HCT116 (cell line): ENCODE measurements at regions not wholly inside any gene's neighbourhood (a gene's known extent, or its start where the extent isn't known, plus 50 kb on each side); places are given as distances from the start of the nearest gene placed in this dataset.

Experiments
- ATAC-seq: fragments of 200-7000 bp; cut with Tn5 transposase; 2 replicates; pipeline ENCODE4 v1.9.1; 2020; ENCODE audit warnings: mild to moderate bottlenecking, moderate library complexity
- BruUV-seq: library from RNA; stranded (reverse); fragments of 400-500 nt; replicated peaks from 2 replicates; lab custom pipeline; 2021; lab: Mats Ljungman, UMichigan
- CTCF ChIA-PET: fragments of 300-600 bp; sonication (Branson Sonifier 250); formaldehyde crosslinking; loops from one replicate; lab custom pipeline; 2021; ENCODE audit warnings: antibody characterized with exemption; lab: Charles Lee
- POLR2A ChIA-PET: fragments of 300-600, 350-600 bp; sonication (Branson Sonifier 250); formaldehyde crosslinking; loops from one replicate; lab custom pipeline; 2021; ENCODE audit warnings: antibody characterized with exemption; lab: Charles Lee
- RAD21 ChIA-PET, 2 experiments: fragments of 300-600 bp; sonication (Branson Sonifier 250); formaldehyde crosslinking; loops; one replicate each; lab custom pipeline; 2023; ENCODE audit warnings: low total read pairs in 2 of 2; ENCODE audit not compliant: uncharacterized antibody in 2 of 2, unreplicated experiment in 2 of 2, low non-redundant PET in 1 of 2; lab: Charles Lee
- DNase-seq: peaks from one replicate; pipeline ENCODE4 v3.0.0-alpha.2; 2010; ENCODE audit warnings: low read depth, low spot score
- H2AFZ ChIP-seq: fragments of 200-600 bp; shearing (Covaris generic), sonication (generic); 2 replicates; pipeline ENCODE4 v1.6.1; 2017; ENCODE audit warnings: low read depth, mixed run types, mixed read lengths, antibody characterized with exemption, low read length; ENCODE audit not compliant: poor library complexity, severe bottlenecking
- H3K27ac ChIP-seq: 2 replicates; pipeline ENCODE4 v1.5.1; 2012; ENCODE audit warnings: low read depth, low read length
- H3K27me3 ChIP-seq: fragments of 200-600 bp; sonication (generic); 2 replicates; pipeline ENCODE4 v1.6.1; 2016; ENCODE audit warnings: mixed run types, low read length, mixed read lengths; ENCODE audit not compliant: insufficient read depth
- H3K36me3 ChIP-seq, 2 experiments: fragments of 200-500 bp in 1 of 2; fragments of 200-600 bp in 1 of 2; sonication (Bioruptor generic) in 1 of 2; sonication (generic) in 1 of 2; 2 replicates each; pipeline versions ENCODE4 v1.5.1 to v1.6.1; 2014 to 2016; ENCODE audit warnings: low read length in 2 of 2, inconsistent platforms in 1 of 2, mixed read lengths in 1 of 2, mixed run types in 1 of 2; ENCODE audit not compliant: insufficient read depth in 2 of 2, control insufficient read depth in 1 of 2
- H3K4me1 ChIP-seq, 2 experiments: fragments of 200-600 bp in 1 of 2; sonication (generic) in 1 of 2; 2 replicates each; pipeline versions ENCODE4 v1.5.1 to v1.6.1; 2012 to 2017; ENCODE audit warnings: low read length in 2 of 2, inconsistent platforms in 1 of 2, mild to moderate bottlenecking in 1 of 2, mixed read lengths in 1 of 2, mixed run types in 1 of 2, moderate library complexity in 1 of 2; ENCODE audit not compliant: insufficient read depth in 2 of 2, control insufficient read depth in 1 of 2
- H3K4me2 ChIP-seq: fragments of 200-600 bp; sonication (generic); 2 replicates; pipeline ENCODE4 v1.6.1; 2017; ENCODE audit warnings: mixed run types, low read length, mixed read lengths
- H3K4me3 ChIP-seq, 2 experiments: fragments of 200-600 bp in 1 of 2; sonication (generic) in 1 of 2; replicated peaks in 1 of 2; 2 replicates each; pipeline ENCODE4 v1.5.1; 2011 to 2016; ENCODE audit warnings: low read length in 2 of 2, control low read depth in 1 of 2, low read depth in 1 of 2, mild to moderate bottlenecking in 1 of 2, mixed read lengths in 1 of 2, mixed run types in 1 of 2
- H3K79me2 ChIP-seq: fragments of 200-600 bp; sonication (generic); 2 replicates; pipeline ENCODE4 v1.6.1; 2017; ENCODE audit warnings: mild to moderate bottlenecking, mixed run types, low read length, moderate library complexity, mixed read lengths; ENCODE audit not compliant: insufficient read depth
- H3K9ac ChIP-seq: fragments of 200-600 bp; sonication (generic); 2 replicates; pipeline ENCODE4 v1.6.1; 2016; ENCODE audit warnings: low read length, mixed read lengths
- H3K9me2 ChIP-seq: fragments of 200-600 bp; sonication (generic), shearing (Covaris generic); 2 replicates; pipeline ENCODE4 v1.6.1; 2017; ENCODE audit warnings: mixed run types, mild to moderate bottlenecking, moderate library complexity; ENCODE audit not compliant: insufficient read depth
- H3K9me3 ChIP-seq, 2 experiments: fragments of 200-500 bp in 1 of 2; fragments of 200-600 bp in 1 of 2; sonication (Bioruptor generic) in 1 of 2; sonication (generic) in 1 of 2; 2 replicates each; pipeline ENCODE4 v1.6.1; 2014 to 2017; ENCODE audit warnings: low read length in 2 of 2, mixed read lengths in 2 of 2, inconsistent platforms in 1 of 2, low read depth in 1 of 2, mild to moderate bottlenecking in 1 of 2, mixed run types in 1 of 2, moderate library complexity in 1 of 2; ENCODE audit not compliant: control insufficient read depth in 1 of 2, insufficient read depth in 1 of 2
- H4K20me1 ChIP-seq: fragments of 200-600 bp; sonication (generic), shearing (Covaris generic); 2 replicates; pipeline ENCODE4 v1.6.1; 2017; ENCODE audit warnings: mixed run types, mild to moderate bottlenecking, moderate library complexity; ENCODE audit not compliant: insufficient read depth
- CEBPB ChIP-seq: IDR thresholded peaks from 2 replicates; pipeline ENCODE4 v1.6.1; 2012; ENCODE audit warnings: low read depth
- EGR1 ChIP-seq: IDR thresholded peaks from 2 replicates; pipeline ENCODE4 v1.6.1; 2012; ENCODE audit warnings: low read depth
- ELF1 ChIP-seq: IDR thresholded peaks from 2 replicates; pipeline ENCODE4 v1.6.1; 2012; ENCODE audit warnings: low read depth, borderline replicate concordance
- EZH2 ChIP-seq: fragments of 200-600 bp; sonication (generic); IDR thresholded peaks from 2 replicates; pipeline ENCODE4 v1.6.1; 2017; ENCODE audit warnings: antibody characterized with exemption, mixed run types
- JUND ChIP-seq: IDR thresholded peaks from 2 replicates; pipeline ENCODE4 v1.6.1; 2012
- MAX ChIP-seq: IDR thresholded peaks from 2 replicates; pipeline ENCODE4 v1.6.1; 2012
- POLR2AphosphoS5 ChIP-seq: IDR thresholded peaks from 2 replicates; pipeline ENCODE4 v1.6.1; 2011; ENCODE audit warnings: mild to moderate bottlenecking, low read depth, low read length, moderate library complexity
- RAD21 ChIP-seq: IDR thresholded peaks from 2 replicates; pipeline ENCODE4 v1.6.1; 2012; ENCODE audit warnings: low read depth, mild to moderate bottlenecking
- SRF ChIP-seq: IDR thresholded peaks from 2 replicates; pipeline ENCODE4 v1.6.1; 2012; ENCODE audit warnings: low read depth
- TCF7L2 ChIP-seq: IDR thresholded peaks from 2 replicates; pipeline ENCODE4 v1.7.0; 2011; ENCODE audit warnings: borderline replicate concordance, inconsistent platforms; ENCODE audit not compliant: insufficient read depth, insufficient read length; ENCODE audit errors: extremely low read depth
- YY1 ChIP-seq: IDR thresholded peaks from 2 replicates; pipeline ENCODE4 v1.6.1; 2011; ENCODE audit warnings: low read length, low read depth, moderate library complexity, mild to moderate bottlenecking; ENCODE audit not compliant: insufficient replicate concordance; ENCODE audit errors: extremely low read depth
- intact Hi-C: fragments of 100-400 bp; cut with micrococcal nuclease; formaldehyde crosslinking; loops from 2 replicates; pipeline ENCODE4 v1.10.0; 2022
- TF ChIP-seq, protein P1 (sequence below): IDR thresholded peaks from 2 replicates; pipeline ENCODE4 v1.6.1; 2012
- TF ChIP-seq, protein P2 (sequence below), 3 experiments: fragments of 200-600 bp in 1 of 3; sonication (generic) in 1 of 3; IDR thresholded peaks in 2 of 3; conservative IDR thresholded peaks in 1 of 3; 2 replicates each; pipeline ENCODE4 v1.5.1; 2012 to 2017; ENCODE audit warnings: low read depth in 2 of 3, low read length in 2 of 3, antibody characterized with exemption in 1 of 3, borderline replicate concordance in 1 of 3, control low read depth in 1 of 3, mild to moderate bottlenecking in 1 of 3, mixed read lengths in 1 of 3, mixed run types in 1 of 3, moderate library complexity in 1 of 3; ENCODE audit not compliant: insufficient read depth in 1 of 3

GRCh38 chr1:213409971-213410370 is 358.9 kb downstream of the RPS6KC1 start:
- CTCF ChIA-PET = no interaction called here
- no peaks in the 10 kb centered on the region for H4K20me1 ChIP-seq
- no peaks in the 10 kb centered on the region for H3K4me1 ChIP-seq
- TF ChIP-seq MAX = no peak
- no peak for TF ChIP-seq EZH2
- no peak for TF ChIP-seq POLR2AphosphoS5
- TF ChIP-seq RAD21 = no peak
- TF ChIP-seq TCF7L2 = no peak
- no peak for TF ChIP-seq JUND
- TF ChIP-seq EGR1 = no peak
- no peak for TF ChIP-seq YY1
- TF ChIP-seq, protein P1, sequence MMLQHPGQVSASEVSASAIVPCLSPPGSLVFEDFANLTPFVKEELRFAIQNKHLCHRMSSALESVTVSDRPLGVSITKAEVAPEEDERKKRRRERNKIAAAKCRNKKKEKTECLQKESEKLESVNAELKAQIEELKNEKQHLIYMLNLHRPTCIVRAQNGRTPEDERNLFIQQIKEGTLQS = no peak
- no peak for TF ChIP-seq ELF1
- TF ChIP-seq, protein P2, sequence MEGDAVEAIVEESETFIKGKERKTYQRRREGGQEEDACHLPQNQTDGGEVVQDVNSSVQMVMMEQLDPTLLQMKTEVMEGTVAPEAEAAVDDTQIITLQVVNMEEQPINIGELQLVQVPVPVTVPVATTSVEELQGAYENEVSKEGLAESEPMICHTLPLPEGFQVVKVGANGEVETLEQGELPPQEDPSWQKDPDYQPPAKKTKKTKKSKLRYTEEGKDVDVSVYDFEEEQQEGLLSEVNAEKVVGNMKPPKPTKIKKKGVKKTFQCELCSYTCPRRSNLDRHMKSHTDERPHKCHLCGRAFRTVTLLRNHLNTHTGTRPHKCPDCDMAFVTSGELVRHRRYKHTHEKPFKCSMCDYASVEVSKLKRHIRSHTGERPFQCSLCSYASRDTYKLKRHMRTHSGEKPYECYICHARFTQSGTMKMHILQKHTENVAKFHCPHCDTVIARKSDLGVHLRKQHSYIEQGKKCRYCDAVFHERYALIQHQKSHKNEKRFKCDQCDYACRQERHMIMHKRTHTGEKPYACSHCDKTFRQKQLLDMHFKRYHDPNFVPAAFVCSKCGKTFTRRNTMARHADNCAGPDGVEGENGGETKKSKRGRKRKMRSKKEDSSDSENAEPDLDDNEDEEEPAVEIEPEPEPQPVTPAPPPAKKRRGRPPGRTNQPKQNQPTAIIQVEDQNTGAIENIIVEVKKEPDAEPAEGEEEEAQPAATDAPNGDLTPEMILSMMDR (IDR thresholded peaks at IDR 0.05 in 2 of 3, conservative IDR thresholded peaks at IDR 0.05 in 1 of 3; ENCODE audit: borderline replicate concordance in 1 of 3, insufficient read depth in 1 of 3, low read depth in 2 of 3, low read length in 2 of 3) = no peak
- TF ChIP-seq SRF = no peak
- no peak for TF ChIP-seq CEBPB
- TF ChIP-seq, all 23 proteins: peak for 0
- no peak for DNase-seq
- Histone ChIP-seq H3K9me3 (no peaks in the 10 kb centered on the region), H3K9me2 (no peaks in the 10 kb centered on the region), H3K4me3 (no peak overlapping the region), H2AFZ (no peak overlapping the region), H3K27me3 (peaks cover 3% of the 10 kb centered on the region; the same call in 1 of the 2 replicates), H3K36me3 (no peaks in the 10 kb centered on the region), H3K4me2 (no peak overlapping the region), H3K79me2 (no peaks in the 10 kb centered on the region), H3K9ac (no peak overlapping the region), H3K27ac (no peak overlapping the region)
- ChIA-PET POLR2A (no interaction called here), RAD21 (no interaction called here)
- no peak for ATAC-seq
- intact Hi-C loops = no loop called here
- no TSS peak for BruUV-seq
